ENCODE measurements at regions not wholly inside any gene's neighbourhood (a gene's known extent, or its start where the extent isn't known, plus 50 kb on each side); places are given as distances from the start of the nearest gene placed in this dataset.

GRCh38 chr2:12051831-12052230 is 305.4 kb downstream of the LPIN1 start:
- TF ChIP-seq POLR2A (IDR thresholded peaks at IDR 0.05) (no peak), CTCF (IDR thresholded peaks at IDR 0.05) (no peak)
- WGBS (ENCODE audit: insufficient coverage, low coverage, low lambda C conversion rate, missing lambda C conversion rate) = 77% methylated on average over 2 of the region's 2 CpGs
- Histone ChIP-seq H3K27me3 (no peaks in the 10 kb centered on the region), H3K4me3 (no peak overlapping the region), H3K27ac (no peak overlapping the region), H3K4me1 (no peaks in the 10 kb centered on the region), H3K36me3 (no peaks in the 10 kb centered on the region), H3K9me3 (no peaks in the 10 kb centered on the region)
- intact Hi-C loops (cut with DNase I) = no loop called here
- ATAC-seq (no peak), DNase-seq (no peak)

GRCh38 chr2:12052796-12053195 is 306.4 kb downstream of the LPIN1 start:
- DNase-seq = no peak
- no peaks in the 10 kb centered on the region for H3K4me1 ChIP-seq
- H3K4me3 ChIP-seq = no peak overlapping the region
- no peaks in the 10 kb centered on the region for H3K27me3 ChIP-seq
- no peaks in the 10 kb centered on the region for H3K36me3 ChIP-seq
- 82% methylated on average over 3 of the region's 3 CpGs for WGBS (ENCODE audit: insufficient coverage, low coverage, low lambda C conversion rate, missing lambda C conversion rate)
- no peak for ATAC-seq
- intact Hi-C loops (cut with DNase I) = no loop called here
- TF ChIP-seq CTCF (IDR thresholded peaks at IDR 0.05) (no peak), POLR2A (IDR thresholded peaks at IDR 0.05) (no peak)
- H3K9me3 ChIP-seq = no peaks in the 10 kb centered on the region
- H3K27ac ChIP-seq = no peak overlapping the region

- WGBS (ENCODE audit: insufficient coverage, low coverage, low lambda C conversion rate, missing lambda C conversion rate) = 57% methylated on average over 3 of the region's 3 CpGs
- Histone ChIP-seq H3K4me3 (no peak overlapping the region), H3K4me1 (no peaks in the 10 kb centered on the region), H3K36me3 (no peaks in the 10 kb centered on the region), H3K9me3 (no peaks in the 10 kb centered on the region), H3K27ac (no peak overlapping the region), H3K27me3 (no peaks in the 10 kb centered on the region)
- ATAC-seq (no peak), DNase-seq (no peak)
- intact Hi-C loops (cut with DNase I) = no loop called here
- TF ChIP-seq POLR2A (IDR thresholded peaks at IDR 0.05) (no peak), CTCF (IDR thresholded peaks at IDR 0.05) (no peak)
Measured at GRCh38 chr2:12054956-12055618, 308.7 kb downstream of the LPIN1 start.

- intact Hi-C loops (cut with DNase I) = no loop called here
- 24% methylated on average over 4 of the region's 12 CpGs for WGBS (ENCODE audit: insufficient coverage, low coverage, low lambda C conversion rate, missing lambda C conversion rate)
- H3K27ac ChIP-seq = no peak overlapping the region
- no peaks in the 10 kb centered on the region for H3K9me3 ChIP-seq
- no peaks in the 10 kb centered on the region for H3K36me3 ChIP-seq
- no peak overlapping the region for H3K4me3 ChIP-seq
- TF ChIP-seq POLR2A (IDR thresholded peaks at IDR 0.05) (no peak), CTCF (IDR thresholded peaks at IDR 0.05) (no peak)
- H3K4me1 ChIP-seq = no peaks in the 10 kb centered on the region
- ATAC-seq (peak; percentile 40 to 91 (median 58)), DNase-seq (peak in 1 of 3 donors; percentile 52)
- H3K27me3 ChIP-seq = no peaks in the 10 kb centered on the region
Measured at GRCh38 chr2:12057436-12058166, 311.2 kb downstream of the LPIN1 start.

Measured in right lobe of liver (tissue), 6 donors.